ENCODE measurements at regions not wholly inside any gene's neighbourhood (a gene's known extent, or its start where the extent isn't known, plus 50 kb on each side); places are given as distances from the start of the nearest gene placed in this dataset.

GRCh38 chr2:120606931-120607330 lies 128.7 kb upstream of the GLI2 start:
- Histone ChIP-seq H3K4me1 (replicated peaks in 1 of 2; ENCODE audit: control insufficient read depth in 2 of 2, insufficient read depth in 2 of 2, low read length in 2 of 2) (no peaks in the 10 kb centered on the region), H3K9me3 (replicated peaks; ENCODE audit: control insufficient read depth, insufficient read depth, low read depth, low read length) (no peaks in the 10 kb centered on the region), H3K9ac (ENCODE audit: insufficient read depth in 1 of 2, low read depth in 2 of 2, low read length in 2 of 2) (no peak overlapping the region), H3K9me1 (ENCODE audit: control insufficient read depth, insufficient read depth, low read length) (no peaks in the 10 kb centered on the region), H3K79me2 (ENCODE audit: control insufficient read depth, insufficient read depth, low read length) (no peaks in the 10 kb centered on the region), H3K36me3 (ENCODE audit: control insufficient read depth, insufficient read depth, low read length) (no peaks in the 10 kb centered on the region), H3K4me3 (no peak overlapping the region), H3K27ac (ENCODE audit: extremely low read depth, low read depth, low read length) (no peak overlapping the region), H3K4me2 (ENCODE audit: insufficient read depth, low read length) (no peak overlapping the region), H2AFZ (ENCODE audit: low read depth, low read length) (no peak overlapping the region), H3K27me3 (ENCODE audit: control insufficient read depth in 2 of 2, insufficient read depth in 2 of 2, low read length in 2 of 2) (peaks cover 12 to 53% of the 10 kb centered on the region in 2 experiments; a peak in 4 of 5 replicates), H4K20me1 (replicated peaks; ENCODE audit: control insufficient read depth, insufficient read depth, low read length) (no peaks in the 10 kb centered on the region)
- WGBS (ENCODE audit: insufficient coverage, low coverage, missing lambda C conversion rate): 0% methylated on average over 5 of the region's 6 CpGs
- DNase-seq (ENCODE audit: extremely low read depth in 1 of 4, low spot score in 3 of 4) (no peak), FAIRE-seq (no peak), ATAC-seq (no peak)
- BruUV-seq (replicated peaks): no TSS peak
- in situ Hi-C loops (cut with MboI): no loop called here
- no peak for TF ChIP-seq KHSRP (IDR thresholded peaks at IDR 0.05)
- TF ChIP-seq LEF1 (IDR thresholded peaks at IDR 0.05): no peak
- no peak for TF ChIP-seq ZNF217 (CRISPR knock-in tag; IDR thresholded peaks at IDR 0.05)
- TF ChIP-seq TAF7 (tag; IDR thresholded peaks at IDR 0.05): no peak
- TF ChIP-seq TFAM (CRISPR knock-in tag; conservative IDR thresholded peaks at IDR 0.05): no peak
- no peak for TF ChIP-seq EP300 (IDR thresholded peaks at IDR 0.05; ENCODE audit: low read length)
- TF ChIP-seq HCFC1 (IDR thresholded peaks at IDR 0.05; ENCODE audit: low read depth, low read length): no peak
- no peak for TF ChIP-seq POLR3A (IDR thresholded peaks at IDR 0.05; ENCODE audit: borderline replicate concordance, extremely low read depth, insufficient read depth, insufficient read length)
- no peak for TF ChIP-seq RHOXF2B (CRISPR knock-in tag; conservative IDR thresholded peaks at IDR 0.05)
- TF ChIP-seq THRA (IDR thresholded peaks at IDR 0.05): no peak
- TF ChIP-seq NFE2L1 (tag; IDR thresholded peaks at IDR 0.05; ENCODE audit: borderline replicate concordance, low read depth): no peak
- TF ChIP-seq MEF2A (IDR thresholded peaks at IDR 0.05; ENCODE audit: control insufficient read depth, low read depth, low read length): no peak
- TF ChIP-seq ARHGAP35 (IDR thresholded peaks at IDR 0.05; ENCODE audit: partially characterized antibody): no peak
- intact Hi-C loops (cut with micrococcal nuclease): no loop called here
- CTCF ChIA-PET (ENCODE audit: low intra/inter-chr PET ratio): no interaction called here
- POLR2A ChIA-PET: no interaction called here
